ENCODE measurements at regions not wholly inside any gene's neighbourhood (a gene's known extent, or its start where the extent isn't known, plus 50 kb on each side); places are given as distances from the start of the nearest gene placed in this dataset.

DNA sequence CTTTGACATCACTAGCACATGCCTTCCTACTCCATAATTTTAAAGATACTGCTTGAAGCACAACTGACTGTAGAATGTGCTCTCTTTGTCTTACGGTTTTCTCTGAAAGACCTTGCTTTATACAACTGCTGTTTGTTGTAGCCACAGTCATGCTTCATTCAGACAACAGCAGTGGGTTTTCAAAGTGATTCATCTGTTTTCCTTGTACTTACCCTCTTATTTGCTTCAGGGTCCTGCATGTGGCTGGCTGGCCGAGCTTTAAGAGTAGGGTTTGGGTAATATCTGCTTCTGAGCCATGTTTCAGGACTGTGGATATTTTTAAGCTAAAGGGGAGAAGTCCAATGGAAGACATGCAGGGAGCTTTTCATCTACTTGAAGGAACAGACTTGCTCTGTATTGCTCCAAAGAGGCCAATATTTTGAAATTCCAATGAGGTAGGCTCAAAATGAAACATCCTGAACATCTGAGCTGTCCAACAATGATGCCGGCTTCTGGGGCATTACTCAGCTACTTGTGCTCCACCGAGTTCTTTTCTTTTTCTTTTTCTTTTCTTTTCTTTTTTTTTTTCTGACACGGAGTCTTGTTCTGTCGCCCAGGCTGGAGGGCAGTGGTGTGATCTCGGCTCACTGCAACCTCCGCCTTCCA lies 160.2 kb upstream of the SGK1 start:
- TF ChIP-seq CTCF (IDR thresholded peaks at IDR 0.05), result no peak
- no peak overlapping the region for H3K4me3 ChIP-seq
- no peaks in the 10 kb centered on the region for H3K9me3 ChIP-seq
- H3K27me3 ChIP-seq, result no peaks in the 10 kb centered on the region
- no peak for DNase-seq (ENCODE audit: low spot score)
- no peaks in the 10 kb centered on the region for H3K36me3 ChIP-seq
- peaks cover 0 to 6% of the 10 kb centered on the region in 2 donors for H3K4me1 ChIP-seq
- H3K27ac ChIP-seq, result no peak overlapping the region

GRCh38 chr6:134474955-134475354 lies 157.0 kb upstream of the SGK1 start:
- Histone ChIP-seq H3K9me3 (no peaks in the 10 kb centered on the region), H3K27ac (no peak overlapping the region), H3K36me3 (no peaks in the 10 kb centered on the region), H3K27me3 (no peaks in the 10 kb centered on the region), H3K4me1 (no peaks in the 10 kb centered on the region), H3K4me3 (no peak overlapping the region)
- no peak for TF ChIP-seq CTCF (IDR thresholded peaks at IDR 0.05)
- DNase-seq (ENCODE audit: low spot score), result no peak

GRCh38 chr6:134472661-134473060 lies 154.7 kb upstream of the SGK1 start:
- Histone ChIP-seq H3K27ac (no peak overlapping the region), H3K9me3 (no peaks in the 10 kb centered on the region), H3K27me3 (no peaks in the 10 kb centered on the region), H3K4me3 (no peak overlapping the region), H3K36me3 (no peaks in the 10 kb centered on the region), H3K4me1 (no peaks in the 10 kb centered on the region)
- TF ChIP-seq CTCF (IDR thresholded peaks at IDR 0.05), result no peak
- DNase-seq (ENCODE audit: low spot score), result no peak

GRCh38 chr6:134472046-134472445 lies 154.1 kb upstream of the SGK1 start:
- no peaks in the 10 kb centered on the region for H3K4me1 ChIP-seq
- no peak for DNase-seq (ENCODE audit: low spot score)
- H3K9me3 ChIP-seq, result no peaks in the 10 kb centered on the region
- no peak for TF ChIP-seq CTCF (IDR thresholded peaks at IDR 0.05)
- no peak overlapping the region for H3K4me3 ChIP-seq
- H3K27ac ChIP-seq, result no peak overlapping the region
- no peaks in the 10 kb centered on the region for H3K27me3 ChIP-seq
- no peaks in the 10 kb centered on the region for H3K36me3 ChIP-seq

- Histone ChIP-seq H3K36me3 (no peaks in the 10 kb centered on the region), H3K4me1 (no peaks in the 10 kb centered on the region), H3K9me3 (no peaks in the 10 kb centered on the region), H3K4me3 (no peak overlapping the region), H3K27me3 (no peaks in the 10 kb centered on the region), H3K27ac (no peak overlapping the region)
- TF ChIP-seq CTCF (IDR thresholded peaks at IDR 0.05), result no peak
- DNase-seq (ENCODE audit: low spot score), result no peak
Observed at GRCh38 chr6:134470457-134470975, 152.6 kb upstream of the SGK1 start.
